ENCODE measurements at regions not wholly inside any gene's neighbourhood (a gene's known extent, or its start where the extent isn't known, plus 50 kb on each side); places are given as distances from the start of the nearest gene placed in this dataset.

- Mint-ChIP-seq H3K27ac (no peak overlapping the region), H3K36me3 (ENCODE audit: low read depth) (no peaks in the 10 kb centered on the region), H3K4me3 (no peak overlapping the region), H3K27me3 (peaks cover 58% of the 10 kb centered on the region), H3K4me1 (no peaks in the 10 kb centered on the region), H3K9me3 (no peaks in the 10 kb centered on the region)
- intact Hi-C loops (cut with micrococcal nuclease) = no loop called here
- no peak for DNase-seq
Measured at GRCh38 chr12:100717733-100718067, 76.9 kb upstream of the ANO4 start.

GRCh38 chr12:100718187-100718586 lies 76.4 kb upstream of the ANO4 start:
- no peak overlapping the region for H3K4me3 Mint-ChIP-seq
- intact Hi-C loops (cut with micrococcal nuclease) = no loop called here
- no peaks in the 10 kb centered on the region for H3K4me1 Mint-ChIP-seq
- DNase-seq = no peak
- no peaks in the 10 kb centered on the region for H3K9me3 Mint-ChIP-seq
- no peaks in the 10 kb centered on the region for H3K36me3 Mint-ChIP-seq (ENCODE audit: low read depth)
- no peak overlapping the region for H3K27ac Mint-ChIP-seq
- H3K27me3 Mint-ChIP-seq = peaks cover 60% of the 10 kb centered on the region

GRCh38 chr12:100720016-100720654 lies 74.4 kb upstream of the ANO4 start:
- no peak for DNase-seq
- H3K9me3 Mint-ChIP-seq = no peaks in the 10 kb centered on the region
- intact Hi-C loops (cut with micrococcal nuclease) = no loop called here
- H3K4me1 Mint-ChIP-seq = no peaks in the 10 kb centered on the region
- no peak overlapping the region for H3K4me3 Mint-ChIP-seq
- peaks cover 53% of the 10 kb centered on the region for H3K27me3 Mint-ChIP-seq
- H3K27ac Mint-ChIP-seq = no peak overlapping the region
- no peaks in the 10 kb centered on the region for H3K36me3 Mint-ChIP-seq (ENCODE audit: low read depth)

GRCh38 chr12:100721169-100721568 lies 73.4 kb upstream of the ANO4 start:
- intact Hi-C loops (cut with micrococcal nuclease) = no loop called here
- no peak for DNase-seq
- Mint-ChIP-seq H3K9me3 (no peaks in the 10 kb centered on the region), H3K27me3 (peaks cover 44% of the 10 kb centered on the region), H3K27ac (no peak overlapping the region), H3K4me1 (no peaks in the 10 kb centered on the region), H3K36me3 (ENCODE audit: low read depth) (no peaks in the 10 kb centered on the region), H3K4me3 (no peak overlapping the region)

- intact Hi-C loops (cut with micrococcal nuclease) = no loop called here
- Mint-ChIP-seq H3K9me3 (no peaks in the 10 kb centered on the region), H3K27me3 (peaks cover 23% of the 10 kb centered on the region), H3K27ac (no peak overlapping the region), H3K36me3 (ENCODE audit: low read depth) (no peaks in the 10 kb centered on the region), H3K4me3 (no peak overlapping the region), H3K4me1 (no peaks in the 10 kb centered on the region)
- no peak for DNase-seq
Measured at GRCh38 chr12:100724071-100724470, 70.5 kb upstream of the ANO4 start.

- Mint-ChIP-seq H3K9me3 (no peaks in the 10 kb centered on the region), H3K4me3 (no peak overlapping the region), H3K36me3 (ENCODE audit: low read depth) (no peaks in the 10 kb centered on the region), H3K27ac (no peak overlapping the region), H3K27me3 (peaks cover 3% of the 10 kb centered on the region), H3K4me1 (no peaks in the 10 kb centered on the region)
- no peak for DNase-seq
- intact Hi-C loops (cut with micrococcal nuclease) = no loop called here
Measured at GRCh38 chr12:100733817-100734593, 60.6 kb upstream of the ANO4 start.

GRCh38 chr12:100737168-100737567 lies 57.4 kb upstream of the ANO4 start:
- no peaks in the 10 kb centered on the region for H3K9me3 Mint-ChIP-seq

GRCh38 chr12:100738086-100738485 lies 56.5 kb upstream of the ANO4 start:
- H3K27ac Mint-ChIP-seq = no peak overlapping the region
- no peaks in the 10 kb centered on the region for H3K9me3 Mint-ChIP-seq
- intact Hi-C loops (cut with micrococcal nuclease) = no loop called here
- no peak overlapping the region for H3K4me3 Mint-ChIP-seq
- H3K36me3 Mint-ChIP-seq (ENCODE audit: low read depth) = no peaks in the 10 kb centered on the region
- no peak for DNase-seq
- no peaks in the 10 kb centered on the region for H3K4me1 Mint-ChIP-seq
- H3K27me3 Mint-ChIP-seq = no peaks in the 10 kb centered on the region

More at GRCh38 chr12:100737168-100737567, 57.4 kb upstream of the ANO4 start:
- Mint-ChIP-seq H3K4me1 (no peaks in the 10 kb centered on the region), H3K27me3 (no peaks in the 10 kb centered on the region), H3K27ac (no peak overlapping the region), H3K4me3 (no peak overlapping the region), H3K36me3 (ENCODE audit: low read depth) (no peaks in the 10 kb centered on the region)
- intact Hi-C loops (cut with micrococcal nuclease) = no loop called here
- no peak for DNase-seq

- H3K27me3 Mint-ChIP-seq = no peaks in the 10 kb centered on the region
- intact Hi-C loops (cut with micrococcal nuclease) = loop anchor here (2.0 to 5.0 kb wide), 2 partner anchors 74 to 506 kb away; no protein-coding TSS in a partner anchor
- H3K36me3 Mint-ChIP-seq (ENCODE audit: low read depth) = no peaks in the 10 kb centered on the region
- H3K4me3 Mint-ChIP-seq = no peak overlapping the region
- H3K4me1 Mint-ChIP-seq = no peaks in the 10 kb centered on the region
- no peaks in the 10 kb centered on the region for H3K9me3 Mint-ChIP-seq
- no peak overlapping the region for H3K27ac Mint-ChIP-seq
- DNase-seq = peak; percentile 59
Measured at GRCh38 chr12:100741084-100741711, 53.4 kb upstream of the ANO4 start.

- H3K27me3 Mint-ChIP-seq = no peaks in the 10 kb centered on the region
Measured at GRCh38 chr12:100743060-100743459, 51.5 kb upstream of the ANO4 start.

More at GRCh38 chr12:100743060-100743459, 51.5 kb upstream of the ANO4 start:
- Mint-ChIP-seq H3K4me1 (no peaks in the 10 kb centered on the region), H3K4me3 (no peak overlapping the region), H3K36me3 (ENCODE audit: low read depth) (no peaks in the 10 kb centered on the region), H3K9me3 (no peaks in the 10 kb centered on the region), H3K27ac (no peak overlapping the region)
- DNase-seq = no peak
- intact Hi-C loops (cut with micrococcal nuclease) = loop anchor here (5.0 kb wide), 1 partner anchor 76 kb away; no protein-coding TSS in a partner anchor
